ENCODE measurements at regions not wholly inside any gene's neighbourhood (a gene's known extent, or its start where the extent isn't known, plus 50 kb on each side); places are given as distances from the start of the nearest gene placed in this dataset.

GRCh38 chr5:10023494-10023893 is 226.2 kb downstream of the ATPSCKMT start:
- Histone ChIP-seq H3K23ac (ENCODE audit: insufficient read length, low read depth, low read length) (no peak overlapping the region), H3K79me2 (ENCODE audit: insufficient read depth, low read length) (no peaks in the 10 kb centered on the region), H3K14ac (ENCODE audit: insufficient read depth, low read length) (no peak overlapping the region), H3K18ac (ENCODE audit: insufficient read length, low read depth, low read length) (no peak overlapping the region), H2BK15ac (ENCODE audit: low read depth, low read length) (no peak overlapping the region), H3K4me1 (ENCODE audit: insufficient read depth, low read length) (no peaks in the 10 kb centered on the region), H3K9ac (ENCODE audit: extremely low read depth, insufficient read length, low read length) (no peak overlapping the region), H3K27me3 (ENCODE audit: insufficient read depth, low read length) (no peaks in the 10 kb centered on the region), H4K5ac (ENCODE audit: insufficient read length, low read depth, low read length) (no peak overlapping the region), H3T11ph (ENCODE audit: low read length) (no peak overlapping the region), H4K91ac (ENCODE audit: insufficient read length, low read depth, low read length) (no peak overlapping the region), H3K56ac (ENCODE audit: insufficient read length, low read depth, low read length) (no peak overlapping the region), H2BK20ac (ENCODE audit: low read depth, low read length, poor library complexity, severe bottlenecking) (no peak overlapping the region), H2BK120ac (ENCODE audit: low read depth, low read length, poor library complexity, severe bottlenecking) (no peak overlapping the region), H3K4me2 (ENCODE audit: insufficient read depth, insufficient read length, low read length) (no peak overlapping the region), H4K8ac (replicated peaks; ENCODE audit: insufficient read length, low read depth, low read length) (no peak overlapping the region), H2BK12ac (ENCODE audit: insufficient read length, low read depth, low read length) (no peak overlapping the region), H2BK5ac (ENCODE audit: insufficient read length, low read length) (no peak overlapping the region), H3K27ac (ENCODE audit: insufficient read length, low read depth, low read length) (no peak overlapping the region), H3K79me1 (ENCODE audit: insufficient read depth, low read depth, low read length, poor library complexity, severe bottlenecking) (no peaks in the 10 kb centered on the region), H3K23me2 (ENCODE audit: insufficient read length, low read depth, low read length, poor library complexity, severe bottlenecking) (no peaks in the 10 kb centered on the region), H3K9me3 (ENCODE audit: control insufficient read depth, low read depth, low read length) (no peaks in the 10 kb centered on the region), H2AFZ (ENCODE audit: low read length) (no peak overlapping the region), H4K20me1 (ENCODE audit: control insufficient read depth, insufficient read depth, insufficient read length) (no peaks in the 10 kb centered on the region), H3K4ac (ENCODE audit: low read depth, low read length) (no peak overlapping the region), H2AK5ac (ENCODE audit: insufficient read length, low read length) (no peak overlapping the region)
- Mint-ChIP-seq H3K27me3 (ENCODE audit: low read depth) (no peaks in the 10 kb centered on the region), H3K4me1 (no peaks in the 10 kb centered on the region), H3K4me3 (no peak overlapping the region), H3K36me3 (ENCODE audit: insufficient read depth in 1 of 3, low read depth in 3 of 3) (peaks cover 0 to 7% (median 0%) of the 10 kb centered on the region in 3 experiments; a peak in 1 of 7 replicates), H3K9me3 (peaks cover 9 to 22% of the 10 kb centered on the region in 2 experiments; a peak in 4 of 5 replicates), H3K27ac (no peak overlapping the region)
- DNase-seq = no peak
- no CpG with 5 or more reads among the region's 3 CpGs for WGBS (ENCODE audit: extremely low coverage, insufficient read length, low lambda C conversion rate)
- no peak for TF ChIP-seq CTCF (conservative IDR thresholded peaks at IDR 0.05)
